H1 (cell line): ENCODE measurements at regions not wholly inside any gene's neighbourhood (a gene's known extent, or its start where the extent isn't known, plus 50 kb on each side); places are given as distances from the start of the nearest gene placed in this dataset.

ENCODE experiments used
- CTCF ChIA-PET: fragments of 300-600 bp; sonication (Branson Sonifier 250); formaldehyde crosslinking; loops from one replicate; lab custom pipeline; 2021; ENCODE audit not compliant: partially characterized antibody; lab: Charles Lee
- POLR2A ChIA-PET: fragments of 300-600 bp; sonication (Branson Sonifier 250); formaldehyde crosslinking; loops from one replicate; lab custom pipeline; 2021; ENCODE audit warnings: inconsistent platforms; ENCODE audit not compliant: partially characterized antibody; lab: Charles Lee
- DNase-seq, 2 experiments: peaks; one replicate each; pipeline versions ENCODE4 v3.0.0 to v3.0.0-alpha.2; 2010 to 2022; ENCODE audit warnings: low spot score in 2 of 2, low read depth in 1 of 2, mixed read lengths in 1 of 2
- FAIRE-seq: peaks from 2 replicates; lab custom pipeline; 2011; peaks lifted over from hg19 to GRCh38; lab: Jason Lieb, UNC
- H2AFZ ChIP-seq: 2 replicates; pipeline ENCODE4 v1.8.1; 2012; ENCODE audit warnings: low read length, inconsistent platforms
- H2AK5ac ChIP-seq: 2 replicates; pipeline ENCODE4 v1.6.1; 2013; ENCODE audit warnings: low read depth, low read length
- H2BK120ac ChIP-seq: replicated peaks from 2 replicates; pipeline ENCODE3; 2013; ENCODE audit warnings: low read depth, low read length, inconsistent platforms
- H2BK12ac ChIP-seq: 2 replicates; pipeline ENCODE4 v1.6.1; 2013; ENCODE audit warnings: low read depth, low read length
- H2BK15ac ChIP-seq: 2 replicates; pipeline ENCODE4 v1.6.1; 2013; ENCODE audit warnings: low read length
- H2BK20ac ChIP-seq: 2 replicates; pipeline ENCODE4 v1.6.1; 2013; ENCODE audit warnings: low read length
- H2BK5ac ChIP-seq: 2 replicates; pipeline ENCODE4 v1.6.1; 2013; ENCODE audit warnings: low read depth, low read length
- H3K14ac ChIP-seq: 2 replicates; pipeline ENCODE4 v1.6.1; 2013; ENCODE audit warnings: inconsistent platforms; ENCODE audit not compliant: insufficient read length
- H3K18ac ChIP-seq: 2 replicates; pipeline ENCODE4 v1.6.1; 2013; ENCODE audit warnings: low read length; ENCODE audit errors: extremely low read depth
- H3K23ac ChIP-seq: 2 replicates; pipeline ENCODE4 v1.6.1; 2013; ENCODE audit warnings: inconsistent platforms; ENCODE audit not compliant: insufficient read length
- H3K23me2 ChIP-seq: 2 replicates; pipeline ENCODE4 v1.6.1; 2013; ENCODE audit warnings: low read depth, low read length
- H3K27ac ChIP-seq: 2 replicates; pipeline ENCODE4 v1.6.1; 2011; ENCODE audit warnings: low read depth, low read length, inconsistent platforms
- H3K27me3 ChIP-seq, 4 experiments: replicated peaks in 1 of 4; 1 replicate in 1 of 4; 2 replicates in 3 of 4; pipeline versions ENCODE4 v1.6.1 to v1.8.1; 2011 to 2013; ENCODE audit warnings: low read length in 3 of 4, mild to moderate bottlenecking in 3 of 4, inconsistent platforms in 2 of 4, mixed read lengths in 2 of 4, moderate library complexity in 1 of 4; ENCODE audit not compliant: control insufficient read depth in 3 of 4, insufficient read depth in 3 of 4; ENCODE audit errors: extremely low read depth in 1 of 4
- H3K36me3 ChIP-seq, 4 experiments: 2 replicates each; pipeline versions ENCODE4 v1.6.1 to v1.8.1; 2011 to 2013; ENCODE audit warnings: mild to moderate bottlenecking in 4 of 4, low read length in 3 of 4, moderate library complexity in 2 of 4, control low read depth in 1 of 4, inconsistent platforms in 1 of 4; ENCODE audit not compliant: insufficient read depth in 4 of 4, control insufficient read depth in 2 of 4
- H3K4ac ChIP-seq: replicated peaks from 2 replicates; pipeline ENCODE3; 2013; ENCODE audit warnings: low read length, low read depth, mixed read lengths, inconsistent platforms; ENCODE audit not compliant: insufficient read length
- H3K4me1 ChIP-seq, 4 experiments: replicated peaks in 1 of 4; 1 replicate in 1 of 4; 2 replicates in 3 of 4; pipeline versions ENCODE4 v1.6.1 to v1.8.1; 2011 to 2013; ENCODE audit warnings: low read length in 3 of 4, inconsistent platforms in 2 of 4, mixed read lengths in 1 of 4; ENCODE audit not compliant: insufficient read depth in 4 of 4, control insufficient read depth in 3 of 4
- H3K4me2 ChIP-seq, 2 experiments: 2 replicates each; pipeline versions ENCODE4 v1.6.1 to v1.8.1; 2011 to 2013; ENCODE audit warnings: low read depth in 2 of 2, low read length in 2 of 2, control low read depth in 1 of 2, inconsistent platforms in 1 of 2, mild to moderate bottlenecking in 1 of 2; ENCODE audit not compliant: insufficient read depth in 1 of 2
- H3K4me3 ChIP-seq, 4 experiments: fragments of 200-600, 300-600 bp in 1 of 4; sonication (generic), shearing (Covaris generic), sonication (Bioruptor Twin) in 1 of 4; 2 replicates each; pipeline versions ENCODE4 v1.5.1 to v1.8.1; 2011 to 2016; ENCODE audit warnings: low read length in 4 of 4, low read depth in 3 of 4, control low read depth in 2 of 4, inconsistent platforms in 2 of 4, mild to moderate bottlenecking in 2 of 4, mixed read lengths in 1 of 4, moderate library complexity in 1 of 4; ENCODE audit not compliant: insufficient read depth in 2 of 4; ENCODE audit errors: extremely low read depth in 1 of 4
- H3K56ac ChIP-seq: replicated peaks from 2 replicates; pipeline ENCODE3; 2013; ENCODE audit warnings: low read depth, mild to moderate bottlenecking, mixed read lengths, low read length, inconsistent platforms; ENCODE audit not compliant: insufficient read length
- H3K79me1 ChIP-seq: 2 replicates; pipeline ENCODE4 v1.6.1; 2013; ENCODE audit warnings: low read depth, low read length, control low read depth
- H3K79me2 ChIP-seq, 2 experiments: 2 replicates each; pipeline versions ENCODE4 v1.6.1 to v1.8.1; 2012 to 2013; ENCODE audit warnings: low read length in 2 of 2, mild to moderate bottlenecking in 2 of 2, inconsistent platforms in 1 of 2; ENCODE audit not compliant: insufficient read depth in 2 of 2, control insufficient read depth in 1 of 2
- H3K9ac ChIP-seq, 4 experiments: replicated peaks in 1 of 4; 1 replicate in 1 of 4; 2 replicates in 3 of 4; pipeline versions ENCODE4 v1.6.1 to v1.8.1; 2011 to 2013; ENCODE audit warnings: low read depth in 3 of 4, low read length in 3 of 4, control low read depth in 2 of 4, mild to moderate bottlenecking in 2 of 4, moderate library complexity in 2 of 4, inconsistent platforms in 1 of 4; ENCODE audit errors: extremely low read depth in 1 of 4
- H3K9me3 ChIP-seq, 2 experiments: 2 replicates each; pipeline versions ENCODE4 v1.6.1 to v1.8.1; 2012 to 2013; ENCODE audit warnings: mild to moderate bottlenecking in 2 of 2, moderate library complexity in 2 of 2, control low read depth in 1 of 2, inconsistent platforms in 1 of 2, low read depth in 1 of 2, low read length in 1 of 2, mixed read lengths in 1 of 2; ENCODE audit not compliant: insufficient read depth in 2 of 2
- H4K20me1 ChIP-seq, 2 experiments: replicated peaks in 1 of 2; 2 replicates each; pipeline versions ENCODE3 to v1.8.1; 2011 to 2013; ENCODE audit warnings: inconsistent platforms in 2 of 2, low read length in 2 of 2, mild to moderate bottlenecking in 1 of 2; ENCODE audit not compliant: insufficient read depth in 2 of 2, control insufficient read depth in 1 of 2
- H4K5ac ChIP-seq: 2 replicates; pipeline ENCODE4 v1.6.1; 2013; ENCODE audit warnings: low read length, low read depth, mixed read lengths, inconsistent platforms; ENCODE audit not compliant: insufficient read length
- H4K8ac ChIP-seq: 2 replicates; pipeline ENCODE4 v1.8.0; 2013; ENCODE audit warnings: mild to moderate bottlenecking, moderate library complexity, low read length, inconsistent platforms; ENCODE audit not compliant: insufficient read depth; ENCODE audit errors: extremely low read depth
- H4K91ac ChIP-seq: replicated peaks from 2 replicates; pipeline ENCODE3; 2013; ENCODE audit warnings: low read length, mixed read lengths, inconsistent platforms; ENCODE audit not compliant: insufficient read length
- ASH2L ChIP-seq: fragments of 200-600, 300-600 bp; sonication (generic); IDR thresholded peaks from one replicate; pipeline ENCODE4 v1.7.1; 2017; ENCODE audit warnings: low read length
- GTF2F1 ChIP-seq: IDR thresholded peaks from 2 replicates; pipeline ENCODE4 v1.6.1; 2012; ENCODE audit warnings: low read depth, low read length, improper control_type of control experiment, borderline replicate concordance
- SP4 ChIP-seq: IDR thresholded peaks from 2 replicates; pipeline ENCODE4 v1.6.1; 2012; ENCODE audit warnings: low read length, inconsistent platforms
- TAF7 ChIP-seq: optimal IDR thresholded peaks from 2 replicates; pipeline ENCODE3; 2011; ENCODE audit warnings: low read depth, mild to moderate bottlenecking, inconsistent platforms, low read length, moderate library complexity, borderline replicate concordance
- ZNF274 ChIP-seq: IDR thresholded peaks from 2 replicates; pipeline ENCODE4 v1.7.0; 2012; ENCODE audit warnings: low read length, borderline replicate concordance; ENCODE audit errors: extremely low read depth
- WGBS, 2 experiments: shearing (Covaris generic) in 1 of 2; methylation state at CpG; one replicate each; pipeline versions ENCODE4 v1.1.6 to v1.1.7; 2013 to 2015; ENCODE audit warnings: low lambda C conversion rate in 2 of 2, mixed read lengths in 2 of 2, inconsistent platforms in 1 of 2, low coverage in 1 of 2, missing lambda C conversion rate in 1 of 2; ENCODE audit not compliant: insufficient replicate concordance in 2 of 2, insufficient coverage in 1 of 2, insufficient read length in 1 of 2; ENCODE audit errors: extremely low coverage in 1 of 2, missing lambda C conversion rate in 1 of 2; 5-methylcytosine and 5-hydroxymethylcytosine counted together

- Histone ChIP-seq H4K20me1 (no peaks in the 10 kb centered on the region), H3K79me2 (no peaks in the 10 kb centered on the region), H4K5ac (no peak overlapping the region), H4K8ac (no peak overlapping the region), H3K79me1 (no peaks in the 10 kb centered on the region), H3K9me3 (no peaks in the 10 kb centered on the region; a peak in 1 of 4 replicates), H2BK5ac (no peak overlapping the region), H4K91ac (no peak overlapping the region), H2AK5ac (no peak overlapping the region), H2AFZ (no peak overlapping the region), H3K36me3 (no peaks in the 10 kb centered on the region), H2BK15ac (no peak overlapping the region), H3K4me3 (no peak overlapping the region), H3K27me3 (no peaks in the 10 kb centered on the region), H3K14ac (no peak overlapping the region), H3K56ac (no peak overlapping the region), H2BK20ac (no peak overlapping the region), H2BK12ac (no peak overlapping the region), H3K4ac (no peak overlapping the region), H3K23me2 (no peaks in the 10 kb centered on the region), H3K18ac (no peak overlapping the region), H2BK120ac (no peak overlapping the region), H3K27ac (no peak overlapping the region), H3K4me2 (no peak overlapping the region), H3K23ac (no peak overlapping the region), H3K4me1 (peaks cover 0 to 3% (median 0%) of the 10 kb centered on the region in 4 experiments; a peak in 1 of 7 replicates), H3K9ac (no peak overlapping the region)
- POLR2A ChIA-PET = no interaction called here
- TF ChIP-seq GTF2F1 (no peak), TAF7 (no peak), SP4 (no peak), ASH2L (no peak), ZNF274 (no peak)
- CTCF ChIA-PET = interaction anchor here (1.7 kb wide), 1 partner anchor 10 kb away, joined by 3 read pairs; no protein-coding TSS in a partner anchor
- FAIRE-seq (no peak), DNase-seq (no peak)
- WGBS, 2 experiments = 88% methylated on average over 1 of the region's 1 CpG; no CpG with 5 or more reads in 1 of the 2 experiments
Observed at GRCh38 chrX:8890794-8891193, 89.6 kb upstream of the FAM9A start.
